AG09319 (cell line): ENCODE measurements at regions not wholly inside any gene's neighbourhood (a gene's known extent, or its start where the extent isn't known, plus 50 kb on each side); places are given as distances from the start of the nearest gene placed in this dataset.
A peak's percentile ranks its signal among the peaks of the same experiment; 100 is the strongest.

ENCODE experiments used
- DNase-seq: peaks from one replicate; pipeline ENCODE4 v3.0.0-alpha.2; 2010; ENCODE audit warnings: low read depth; ENCODE audit errors: extremely low read depth
- TF ChIP-seq, protein P1 (sequence below): IDR thresholded peaks from 2 replicates; pipeline ENCODE4 v1.5.1; 2011; ENCODE audit warnings: low read depth, mild to moderate bottlenecking, inconsistent platforms, low read length, moderate library complexity

DNA sequence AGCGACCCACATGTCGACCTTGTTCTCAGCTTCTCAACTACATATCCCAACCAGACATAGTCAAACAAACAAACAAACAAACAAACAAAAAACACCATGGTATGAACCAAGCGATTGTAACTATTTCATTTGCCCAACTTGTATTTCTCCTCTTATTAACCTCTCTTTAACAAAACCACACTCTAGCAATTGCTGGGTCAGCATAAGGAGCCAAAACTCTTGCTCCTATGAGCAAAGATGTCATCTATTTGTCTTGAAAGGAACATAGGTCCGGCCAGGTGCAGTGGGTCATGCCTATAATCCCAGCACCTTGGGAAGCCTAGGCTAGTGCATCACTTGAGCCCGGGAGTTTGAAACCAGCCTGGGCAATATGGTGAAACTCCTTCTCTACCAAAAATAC lies 145.6 kb downstream of the WT1 start:
- DNase-seq: no peak
- TF ChIP-seq, protein P1, sequence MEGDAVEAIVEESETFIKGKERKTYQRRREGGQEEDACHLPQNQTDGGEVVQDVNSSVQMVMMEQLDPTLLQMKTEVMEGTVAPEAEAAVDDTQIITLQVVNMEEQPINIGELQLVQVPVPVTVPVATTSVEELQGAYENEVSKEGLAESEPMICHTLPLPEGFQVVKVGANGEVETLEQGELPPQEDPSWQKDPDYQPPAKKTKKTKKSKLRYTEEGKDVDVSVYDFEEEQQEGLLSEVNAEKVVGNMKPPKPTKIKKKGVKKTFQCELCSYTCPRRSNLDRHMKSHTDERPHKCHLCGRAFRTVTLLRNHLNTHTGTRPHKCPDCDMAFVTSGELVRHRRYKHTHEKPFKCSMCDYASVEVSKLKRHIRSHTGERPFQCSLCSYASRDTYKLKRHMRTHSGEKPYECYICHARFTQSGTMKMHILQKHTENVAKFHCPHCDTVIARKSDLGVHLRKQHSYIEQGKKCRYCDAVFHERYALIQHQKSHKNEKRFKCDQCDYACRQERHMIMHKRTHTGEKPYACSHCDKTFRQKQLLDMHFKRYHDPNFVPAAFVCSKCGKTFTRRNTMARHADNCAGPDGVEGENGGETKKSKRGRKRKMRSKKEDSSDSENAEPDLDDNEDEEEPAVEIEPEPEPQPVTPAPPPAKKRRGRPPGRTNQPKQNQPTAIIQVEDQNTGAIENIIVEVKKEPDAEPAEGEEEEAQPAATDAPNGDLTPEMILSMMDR: no peak

DNA sequence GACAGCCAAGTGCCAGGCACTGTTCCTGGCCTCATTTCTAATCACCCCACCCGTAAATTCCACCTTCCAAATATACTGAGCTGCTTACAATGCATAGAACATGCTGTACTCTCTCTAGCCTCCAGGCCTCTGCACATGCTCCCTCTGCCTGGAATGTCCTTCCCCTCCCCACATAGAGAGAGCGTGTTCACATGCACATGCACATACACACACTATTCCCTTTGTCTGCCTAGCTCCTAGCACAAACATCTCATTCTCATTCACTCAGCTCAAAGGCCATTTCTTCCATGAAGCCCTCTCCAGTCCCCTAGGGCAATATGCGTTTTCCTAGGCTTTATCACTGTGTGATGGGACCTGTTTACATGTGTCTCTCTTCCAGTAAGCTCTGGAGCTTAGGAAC lies 144.6 kb downstream of the WT1 start:
- no peak for DNase-seq
- TF ChIP-seq, protein P1: no peak

- TF ChIP-seq, protein P1: peak; percentile 16
- no peak for DNase-seq
Measured at GRCh38 chr11:32297611-32298011, 137.7 kb downstream of the WT1 start.

GRCh38 chr11:32302826-32303225 lies 132.5 kb downstream of the WT1 start:
- DNase-seq: no peak
- TF ChIP-seq, protein P1: no peak

GRCh38 chr11:32304521-32304920 lies 130.8 kb downstream of the WT1 start:
- no peak for DNase-seq
- TF ChIP-seq, protein P1: no peak

- DNase-seq: no peak
- TF ChIP-seq, protein P1: no peak
Measured at GRCh38 chr11:32305460-32305859, 129.9 kb downstream of the WT1 start.

DNA sequence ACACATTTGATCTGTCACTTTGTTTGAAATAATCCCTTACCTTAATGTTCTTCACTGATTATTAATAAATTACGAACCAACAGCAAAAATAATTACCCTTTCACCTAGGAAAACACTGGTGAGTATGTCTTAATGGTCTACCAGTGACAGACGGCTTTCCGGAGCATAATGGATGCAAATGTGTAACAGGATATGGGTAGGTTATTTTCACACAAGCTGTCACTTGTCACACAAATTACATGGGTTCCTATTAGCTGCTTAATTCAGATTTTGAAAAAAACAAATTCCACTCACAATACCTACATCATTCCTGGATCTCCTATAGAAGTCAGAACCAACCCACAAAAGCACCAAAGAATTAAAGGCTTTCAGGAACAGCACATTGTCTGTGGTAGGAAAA lies 127.9 kb downstream of the WT1 start:
- TF ChIP-seq, protein P1: no peak
- no peak for DNase-seq
